Smooth muscle cell (in vitro differentiated cells): ENCODE measurements at regions not wholly inside any gene's neighbourhood (a gene's known extent, or its start where the extent isn't known, plus 50 kb on each side); places are given as distances from the start of the nearest gene placed in this dataset.

Experiments
- DNase-seq: peaks from one replicate; lab custom pipeline; 2025; ENCODE audit not compliant: unreplicated experiment; lab: John Stamatoyannopoulos, UW
- H2AFZ ChIP-seq: fragments of 200-600 bp; sonication (generic); 2 replicates; pipeline ENCODE4 v1.6.0; 2016; ENCODE audit warnings: antibody characterized with exemption, low read depth, mild to moderate bottlenecking
- H3F3A ChIP-seq: fragments of 200-600 bp; sonication (generic); 2 replicates; pipeline ENCODE4 v1.6.0; 2017; ENCODE audit warnings: antibody characterized with exemption, low read depth
- H3K27ac ChIP-seq: fragments of 200-600 bp; sonication (generic); 2 replicates; pipeline ENCODE4 v1.5.1; 2016; ENCODE audit warnings: low read depth, mild to moderate bottlenecking
- H3K27me3 ChIP-seq: fragments of 200-600 bp; sonication (generic); 2 replicates; pipeline ENCODE4 v1.6.1; 2016; ENCODE audit warnings: low read depth, mild to moderate bottlenecking
- H3K36me3 ChIP-seq: fragments of 200-600 bp; sonication (generic); 2 replicates; pipeline ENCODE4 v1.5.1; 2016; ENCODE audit warnings: low read depth
- H3K4me1 ChIP-seq: fragments of 200-600 bp; sonication (generic); 2 replicates; pipeline ENCODE4 v1.5.1; 2016; ENCODE audit warnings: low read depth
- H3K4me2 ChIP-seq: fragments of 200-600 bp; sonication (generic); 2 replicates; pipeline ENCODE4 v1.6.0; 2016; ENCODE audit warnings: mild to moderate bottlenecking
- H3K4me3 ChIP-seq: fragments of 200-600 bp; sonication (generic); 2 replicates; pipeline ENCODE4 v1.5.1; 2016; ENCODE audit warnings: mild to moderate bottlenecking
- H3K79me2 ChIP-seq: fragments of 200-600 bp; sonication (generic); 2 replicates; pipeline ENCODE4 v1.6.0; 2016; ENCODE audit warnings: low read depth, mild to moderate bottlenecking
- H3K9ac ChIP-seq: fragments of 200-600 bp; sonication (generic); 2 replicates; pipeline ENCODE4 v1.6.0; 2016; ENCODE audit warnings: low read depth
- H3K9me3 ChIP-seq: fragments of 200-600 bp; sonication (generic); replicated peaks from 2 replicates; pipeline ENCODE4 v1.5.1; 2016; ENCODE audit warnings: low read depth
- H4K20me1 ChIP-seq: fragments of 200-600 bp; sonication (generic); 2 replicates; pipeline ENCODE4 v1.6.0; 2016; ENCODE audit warnings: low read depth
- CTCF ChIP-seq: fragments of 200-600 bp; sonication (generic); IDR thresholded peaks from 2 replicates; pipeline ENCODE4 v1.5.1; 2017; ENCODE audit warnings: borderline replicate concordance, mild to moderate bottlenecking, antibody characterized with exemption; ENCODE audit not compliant: insufficient read depth, poor library complexity, severe bottlenecking
- WGBS: methylation state at CpG from one replicate; pipeline ENCODE4 v1.1.7; 2016; ENCODE audit warnings: low lambda C conversion rate; 5-methylcytosine and 5-hydroxymethylcytosine counted together

- no peak for TF ChIP-seq CTCF
- no peaks in the 10 kb centered on the region for H3K4me1 ChIP-seq
- H3K9ac ChIP-seq, result no peak overlapping the region
- H3K9me3 ChIP-seq, result no peaks in the 10 kb centered on the region
- no peak overlapping the region for H3K4me3 ChIP-seq
- H2AFZ ChIP-seq, result no peak overlapping the region
- no peak overlapping the region for H3K4me2 ChIP-seq
- no peaks in the 10 kb centered on the region for H3K79me2 ChIP-seq
- H4K20me1 ChIP-seq, result no peaks in the 10 kb centered on the region
- 93% methylated on average over 3 of the region's 3 CpGs for WGBS
- DNase-seq, result no peak
- H3F3A ChIP-seq, result no peaks in the 10 kb centered on the region
- H3K27me3 ChIP-seq, result no peaks in the 10 kb centered on the region
- no peak overlapping the region for H3K27ac ChIP-seq
- H3K36me3 ChIP-seq, result no peaks in the 10 kb centered on the region
Observed at GRCh38 chr5:19229179-19229835, 758.7 kb downstream of the CDH18 start.

- DNase-seq, result no peak
- Histone ChIP-seq H3K9me3 (no peaks in the 10 kb centered on the region), H4K20me1 (no peaks in the 10 kb centered on the region), H3K4me2 (no peak overlapping the region), H3K27ac (no peak overlapping the region), H3F3A (no peaks in the 10 kb centered on the region), H3K79me2 (no peaks in the 10 kb centered on the region), H3K27me3 (no peaks in the 10 kb centered on the region), H3K4me3 (no peak overlapping the region), H3K36me3 (no peaks in the 10 kb centered on the region), H3K4me1 (no peaks in the 10 kb centered on the region), H2AFZ (no peak overlapping the region), H3K9ac (no peak overlapping the region)
- no peak for TF ChIP-seq CTCF
- 97% methylated on average over 2 of the region's 2 CpGs for WGBS
Observed at GRCh38 chr5:19233573-19233972, 754.4 kb downstream of the CDH18 start.

- Histone ChIP-seq H3K9ac (no peak overlapping the region), H4K20me1 (no peaks in the 10 kb centered on the region), H3K27me3 (no peaks in the 10 kb centered on the region), H3K9me3 (no peaks in the 10 kb centered on the region), H3K4me2 (peak overlapping the region; percentile 32), H3K27ac (peak overlapping the region; percentile 56), H2AFZ (peak overlapping the region; percentile 42), H3K36me3 (no peaks in the 10 kb centered on the region), H3K79me2 (no peaks in the 10 kb centered on the region), H3K4me1 (peaks cover 3% of the 10 kb centered on the region), H3K4me3 (no peak overlapping the region), H3F3A (no peaks in the 10 kb centered on the region)
- whole genome bisulfite sequencing, result 43% methylated on average over 5 of the region's 5 CpGs
- no peak for DNase-seq
- TF ChIP-seq CTCF, result no peak
Observed at GRCh38 chr5:19235101-19235584, 752.9 kb downstream of the CDH18 start.

- Histone ChIP-seq H3K36me3 (no peaks in the 10 kb centered on the region), H3K27me3 (no peaks in the 10 kb centered on the region), H3K4me1 (peaks cover 22% of the 10 kb centered on the region), H3K9me3 (no peaks in the 10 kb centered on the region), H3K4me2 (peak overlapping the region; percentile 44), H4K20me1 (no peaks in the 10 kb centered on the region), H3F3A (no peaks in the 10 kb centered on the region), H3K27ac (peak overlapping the region; percentile 48), H2AFZ (no peak overlapping the region), H3K9ac (no peak overlapping the region), H3K4me3 (no peak overlapping the region), H3K79me2 (no peaks in the 10 kb centered on the region)
- WGBS, result 0% methylated on average over 1 of the region's 1 CpG
- no peak for DNase-seq
- no peak for TF ChIP-seq CTCF
Observed at GRCh38 chr5:19240170-19240569, 747.8 kb downstream of the CDH18 start.
